GM12878 (cell line): ENCODE measurements at regions not wholly inside any gene's neighbourhood (a gene's known extent, or its start where the extent isn't known, plus 50 kb on each side); places are given as distances from the start of the nearest gene placed in this dataset.

Experiments used
- ATAC-seq: fragments of 200-7000 bp; cut with Tn5 transposase; 3 replicates; pipeline ENCODE4 v1.9.1; 2020; ENCODE audit warnings: mild to moderate bottlenecking, moderate library complexity
- BruUV-seq: library from RNA; stranded (reverse); fragments of 400-500 nt; replicated peaks from 2 replicates; lab custom pipeline; 2021; lab: Mats Ljungman, UMichigan
- CTCF ChIA-PET: fragments of 300-600 bp; sonication (Branson Sonifier 250); formaldehyde crosslinking; extraction: SDS; loops from one replicate; lab custom pipeline; 2021; ENCODE audit warnings: inconsistent platforms; lab: Yijun Ruan, JAX
- POLR2A ChIA-PET: fragments of 350-600 bp; formaldehyde crosslinking; extraction: SDS; loops from one replicate; lab custom pipeline; 2021; ENCODE audit warnings: inconsistent platforms; lab: Charles Lee
- RAD21 ChIA-PET: fragments of 300-600 bp; sonication (Branson Sonifier 250); formaldehyde crosslinking; loops from one replicate; lab custom pipeline; 2023; ENCODE audit warnings: antibody characterized with exemption; ENCODE audit not compliant: unreplicated experiment; lab: Charles Lee
- SMC1A ChIA-PET: fragments of 300-600 bp; sonication (Branson Sonifier 250); formaldehyde crosslinking; loops from one replicate; lab custom pipeline; 2023; ENCODE audit not compliant: unreplicated experiment, uncharacterized antibody; lab: Charles Lee
- DNase-seq: peaks from one replicate; pipeline ENCODE4 v3.0.0-alpha.2; 2011; ENCODE audit warnings: low read depth, low spot score
- FAIRE-seq: peaks from 3 replicates; lab custom pipeline; 2011; peaks lifted over from hg19 to GRCh38; lab: Jason Lieb, UNC
- H2AFZ ChIP-seq: 2 replicates; pipeline ENCODE4 v1.6.0; 2011; ENCODE audit warnings: low read depth, low read length, control low read depth; ENCODE audit not compliant: control insufficient read depth
- H3K27ac ChIP-seq: 2 replicates; pipeline ENCODE4 v1.5.1; 2011; ENCODE audit warnings: control low read depth; ENCODE audit not compliant: control insufficient read depth, insufficient read depth
- H3K27me3 ChIP-seq, 2 experiments: replicated peaks in 1 of 2; 2 replicates each; pipeline versions ENCODE4 v1.6.0 to v1.6.1; 2011; ENCODE audit warnings: low read length in 1 of 2; ENCODE audit not compliant: control insufficient read depth in 2 of 2, insufficient read depth in 2 of 2
- H3K36me3 ChIP-seq, 2 experiments: 2 replicates each; pipeline ENCODE4 v1.5.1; 2011; ENCODE audit warnings: low read length in 1 of 2; ENCODE audit not compliant: control insufficient read depth in 2 of 2, insufficient read depth in 2 of 2
- H3K4me1 ChIP-seq: 2 replicates; pipeline ENCODE4 v1.6.1; 2011; ENCODE audit warnings: mild to moderate bottlenecking, low read length, moderate library complexity, mixed read lengths; ENCODE audit not compliant: control insufficient read depth, insufficient read depth
- H3K4me2 ChIP-seq: 2 replicates; pipeline ENCODE4 v1.6.0; 2011; ENCODE audit warnings: control low read depth; ENCODE audit not compliant: control insufficient read depth, insufficient read depth
- H3K4me3 ChIP-seq: fragments of 200-600 bp; sonication (generic); 2 replicates; pipeline ENCODE4 v1.5.1; 2016
- H3K79me2 ChIP-seq: 2 replicates; pipeline ENCODE4 v1.6.0; 2011; ENCODE audit warnings: low read length; ENCODE audit not compliant: control insufficient read depth, insufficient read depth
- H3K9ac ChIP-seq: 2 replicates; pipeline ENCODE4 v1.8.0; 2011; ENCODE audit warnings: low read length, control low read depth, mixed read lengths; ENCODE audit not compliant: control insufficient read depth, insufficient read depth
- H3K9me3 ChIP-seq: replicated peaks from 3 replicates; pipeline ENCODE4 v1.5.1; 2011; ENCODE audit warnings: mild to moderate bottlenecking, low read length; ENCODE audit not compliant: control insufficient read depth, insufficient read depth
- H4K20me1 ChIP-seq: 2 replicates; pipeline ENCODE4 v1.6.0; 2011; ENCODE audit not compliant: control insufficient read depth, insufficient read depth
- CBFB ChIP-seq: IDR thresholded peaks from 2 replicates; pipeline ENCODE4 v1.6.1; 2016; ENCODE audit warnings: antibody characterized with exemption, low read depth
- CBX3 ChIP-seq: fragments of 200-600 bp; sonication (generic); IDR thresholded peaks from 2 replicates; pipeline ENCODE4 v1.6.1; 2016; ENCODE audit warnings: low read depth, borderline replicate concordance
- CHD4 ChIP-seq: fragments of 200-600 bp; sonication (generic); IDR thresholded peaks from 2 replicates; pipeline ENCODE4 v1.6.1; 2016; ENCODE audit warnings: mild to moderate bottlenecking
- E2F4 ChIP-seq: IDR thresholded peaks from 2 replicates; pipeline ENCODE4 v1.6.1; 2012; ENCODE audit warnings: low read depth, low read length, improper control_type of control experiment
- HSF1 ChIP-seq: fragments of 150-350 bp; IDR thresholded peaks from 2 replicates; pipeline ENCODE4 v1.6.1; 2014; ENCODE audit warnings: mild to moderate bottlenecking, low read depth, low read length
- MXI1 ChIP-seq: fragments of 150-350 bp; IDR thresholded peaks from 2 replicates; pipeline ENCODE4 v1.6.1; 2011; ENCODE audit warnings: low read depth, mild to moderate bottlenecking, inconsistent platforms, low read length, improper control_type of control experiment
- RCOR1 ChIP-seq: conservative IDR thresholded peaks from 2 replicates; pipeline ENCODE4 v1.6.1; 2012; ENCODE audit warnings: low read depth, low read length, improper control_type of control experiment
- REST ChIP-seq: IDR thresholded peaks from 2 replicates; pipeline ENCODE4 v1.6.1; 2012; ENCODE audit warnings: mild to moderate bottlenecking, low read depth, low read length
- TARDBP ChIP-seq: IDR thresholded peaks from 2 replicates; pipeline ENCODE4 v1.6.1; 2016; ENCODE audit warnings: borderline replicate concordance
- ZBTB33 ChIP-seq: fragments of 450-650 bp; IDR thresholded peaks from 2 replicates; pipeline ENCODE4 v1.6.1; 2017; ENCODE audit warnings: mild to moderate bottlenecking
- WGBS: methylation state at CpG from one replicate; pipeline ENCODE4 v1.1.6; 2016; ENCODE audit warnings: low lambda C conversion rate; ENCODE audit not compliant: insufficient replicate concordance, insufficient coverage; ENCODE audit errors: missing lambda C conversion rate; 5-methylcytosine and 5-hydroxymethylcytosine counted together
- in situ Hi-C: fragments of 300-500 bp; cut with MboI; formaldehyde crosslinking; loops from 9 replicates; pipeline ENCODE4 v1.14.3; 2018; ENCODE audit warnings: mixed read lengths
- intact Hi-C: fragments of 100-400 bp; cut with micrococcal nuclease; formaldehyde crosslinking; loops from one replicate; pipeline ENCODE4 v1.14.2; 2022; ENCODE audit not compliant: unreplicated experiment

- intact Hi-C loops = no loop called here
- Histone ChIP-seq H3K9me3 (no peaks in the 10 kb centered on the region), H3K79me2 (no peaks in the 10 kb centered on the region), H3K4me3 (no peak overlapping the region), H3K4me1 (no peaks in the 10 kb centered on the region), H3K4me2 (no peak overlapping the region), H2AFZ (no peak overlapping the region), H3K36me3 (no peaks in the 10 kb centered on the region), H4K20me1 (no peaks in the 10 kb centered on the region), H3K27me3 (no peaks in the 10 kb centered on the region), H3K27ac (no peak overlapping the region), H3K9ac (no peak overlapping the region)
- CTCF ChIA-PET = no interaction called here
- TF ChIP-seq CHD4 (no peak), MXI1 (no peak), CBX3 (no peak), CBFB (no peak), E2F4 (no peak), TARDBP (no peak)
- POLR2A ChIA-PET = no interaction called here
- ATAC-seq (no peak), DNase-seq (no peak), FAIRE-seq (no peak)
- BruUV-seq = no TSS peak
- RAD21 ChIA-PET = no interaction called here
- SMC1A ChIA-PET = no interaction called here
- in situ Hi-C loops = no loop called here
- 28% methylated on average over 2 of the region's 2 CpGs for WGBS
Observed at GRCh38 chr11:25615841-25616240, 716.1 kb upstream of the ANO3 start.

- Histone ChIP-seq H3K4me2 (no peak overlapping the region), H3K36me3 (no peaks in the 10 kb centered on the region), H3K79me2 (no peaks in the 10 kb centered on the region), H3K4me3 (no peak overlapping the region), H3K27ac (no peak overlapping the region), H3K9ac (no peak overlapping the region), H3K9me3 (no peaks in the 10 kb centered on the region), H3K27me3 (no peaks in the 10 kb centered on the region), H4K20me1 (no peaks in the 10 kb centered on the region), H2AFZ (no peak overlapping the region), H3K4me1 (no peaks in the 10 kb centered on the region)
- POLR2A ChIA-PET = no interaction called here
- DNase-seq (no peak), ATAC-seq (no peak), FAIRE-seq (no peak)
- intact Hi-C loops (no loop called here), in situ Hi-C loops (no loop called here)
- no TSS peak for BruUV-seq
- CTCF ChIA-PET = no interaction called here
- 46% methylated on average over 3 of the region's 3 CpGs for WGBS
- SMC1A ChIA-PET = no interaction called here
- RAD21 ChIA-PET = no interaction called here
- TF ChIP-seq HSF1 (no peak), REST (no peak), ZBTB33 (no peak), RCOR1 (no peak)
Observed at GRCh38 chr11:25625094-25625493, 706.8 kb upstream of the ANO3 start.
